Smooth muscle cell (in vitro differentiated cells): ENCODE measurements at regions not wholly inside any gene's neighbourhood (a gene's known extent, or its start where the extent isn't known, plus 50 kb on each side); places are given as distances from the start of the nearest gene placed in this dataset.

Experiments used
- DNase-seq: peaks from one replicate; lab custom pipeline; 2025; ENCODE audit not compliant: unreplicated experiment; lab: John Stamatoyannopoulos, UW
- H2AFZ ChIP-seq: fragments of 200-600 bp; sonication (generic); 2 replicates; pipeline ENCODE4 v1.6.0; 2016; ENCODE audit warnings: antibody characterized with exemption, low read depth, mild to moderate bottlenecking
- H3F3A ChIP-seq: fragments of 200-600 bp; sonication (generic); 2 replicates; pipeline ENCODE4 v1.6.0; 2017; ENCODE audit warnings: antibody characterized with exemption, low read depth
- H3K27ac ChIP-seq: fragments of 200-600 bp; sonication (generic); 2 replicates; pipeline ENCODE4 v1.5.1; 2016; ENCODE audit warnings: low read depth, mild to moderate bottlenecking
- H3K27me3 ChIP-seq: fragments of 200-600 bp; sonication (generic); 2 replicates; pipeline ENCODE4 v1.6.1; 2016; ENCODE audit warnings: low read depth, mild to moderate bottlenecking
- H3K36me3 ChIP-seq: fragments of 200-600 bp; sonication (generic); 2 replicates; pipeline ENCODE4 v1.5.1; 2016; ENCODE audit warnings: low read depth
- H3K4me1 ChIP-seq: fragments of 200-600 bp; sonication (generic); 2 replicates; pipeline ENCODE4 v1.5.1; 2016; ENCODE audit warnings: low read depth
- H3K4me2 ChIP-seq: fragments of 200-600 bp; sonication (generic); 2 replicates; pipeline ENCODE4 v1.6.0; 2016; ENCODE audit warnings: mild to moderate bottlenecking
- H3K4me3 ChIP-seq: fragments of 200-600 bp; sonication (generic); 2 replicates; pipeline ENCODE4 v1.5.1; 2016; ENCODE audit warnings: mild to moderate bottlenecking
- H3K79me2 ChIP-seq: fragments of 200-600 bp; sonication (generic); 2 replicates; pipeline ENCODE4 v1.6.0; 2016; ENCODE audit warnings: low read depth, mild to moderate bottlenecking
- H3K9ac ChIP-seq: fragments of 200-600 bp; sonication (generic); 2 replicates; pipeline ENCODE4 v1.6.0; 2016; ENCODE audit warnings: low read depth
- H3K9me3 ChIP-seq: fragments of 200-600 bp; sonication (generic); replicated peaks from 2 replicates; pipeline ENCODE4 v1.5.1; 2016; ENCODE audit warnings: low read depth
- H4K20me1 ChIP-seq: fragments of 200-600 bp; sonication (generic); 2 replicates; pipeline ENCODE4 v1.6.0; 2016; ENCODE audit warnings: low read depth
- CTCF ChIP-seq: fragments of 200-600 bp; sonication (generic); IDR thresholded peaks from 2 replicates; pipeline ENCODE4 v1.5.1; 2017; ENCODE audit warnings: borderline replicate concordance, mild to moderate bottlenecking, antibody characterized with exemption; ENCODE audit not compliant: insufficient read depth, poor library complexity, severe bottlenecking
- WGBS: methylation state at CpG from one replicate; pipeline ENCODE4 v1.1.7; 2016; ENCODE audit warnings: low lambda C conversion rate; 5-methylcytosine and 5-hydroxymethylcytosine counted together

GRCh38 chr18:68316636-68317035 is 398.3 kb downstream of the TMX3 start:
- H3K9me3 ChIP-seq = no peaks in the 10 kb centered on the region
- H2AFZ ChIP-seq = peak overlapping the region; percentile 55
- WGBS = 74% methylated on average over 3 of the region's 3 CpGs
- no peak overlapping the region for H3K9ac ChIP-seq
- no peaks in the 10 kb centered on the region for H3K27me3 ChIP-seq
- no peaks in the 10 kb centered on the region for H3K36me3 ChIP-seq
- H3K4me2 ChIP-seq = no peak overlapping the region
- no peak overlapping the region for H3K27ac ChIP-seq
- no peak for TF ChIP-seq CTCF
- no peak for DNase-seq
- no peaks in the 10 kb centered on the region for H4K20me1 ChIP-seq
- no peak overlapping the region for H3K4me3 ChIP-seq
- no peaks in the 10 kb centered on the region for H3K79me2 ChIP-seq
- no peaks in the 10 kb centered on the region for H3K4me1 ChIP-seq
- no peaks in the 10 kb centered on the region for H3F3A ChIP-seq

- 18% methylated on average over 4 of the region's 4 CpGs for WGBS
- no peak overlapping the region for H3K4me3 ChIP-seq
- no peaks in the 10 kb centered on the region for H3F3A ChIP-seq
- no peaks in the 10 kb centered on the region for H3K9me3 ChIP-seq
- no peaks in the 10 kb centered on the region for H3K36me3 ChIP-seq
- no peak overlapping the region for H3K27ac ChIP-seq
- H4K20me1 ChIP-seq = no peaks in the 10 kb centered on the region
- no peak for DNase-seq
- no peak overlapping the region for H3K9ac ChIP-seq
- H3K4me1 ChIP-seq = no peaks in the 10 kb centered on the region
- H2AFZ ChIP-seq = peak overlapping the region; percentile 22
- no peak for TF ChIP-seq CTCF
- H3K27me3 ChIP-seq = no peaks in the 10 kb centered on the region
- no peak overlapping the region for H3K4me2 ChIP-seq
- H3K79me2 ChIP-seq = no peaks in the 10 kb centered on the region
These were observed 400.5 kb downstream of the TMX3 start for GRCh38 chr18:68314403-68314802.

- Histone ChIP-seq H3K4me1 (no peaks in the 10 kb centered on the region), H3K36me3 (no peaks in the 10 kb centered on the region), H3K9me3 (no peaks in the 10 kb centered on the region), H3K4me2 (no peak overlapping the region), H4K20me1 (no peaks in the 10 kb centered on the region), H3F3A (no peaks in the 10 kb centered on the region), H3K27ac (no peak overlapping the region), H2AFZ (no peak overlapping the region), H3K4me3 (no peak overlapping the region), H3K9ac (no peak overlapping the region), H3K79me2 (no peaks in the 10 kb centered on the region), H3K27me3 (no peaks in the 10 kb centered on the region)
- 79% methylated on average over 3 of the region's 3 CpGs for WGBS
- DNase-seq = no peak
- TF ChIP-seq CTCF = no peak
These were observed 413.5 kb downstream of the TMX3 start for GRCh38 chr18:68301441-68301840.

- Histone ChIP-seq H4K20me1 (no peaks in the 10 kb centered on the region), H3K36me3 (no peaks in the 10 kb centered on the region), H3K27me3 (no peaks in the 10 kb centered on the region), H3K27ac (no peak overlapping the region), H3K4me3 (no peak overlapping the region), H3K9ac (no peak overlapping the region), H3F3A (no peaks in the 10 kb centered on the region), H3K79me2 (no peaks in the 10 kb centered on the region), H2AFZ (no peak overlapping the region), H3K4me1 (no peaks in the 10 kb centered on the region), H3K9me3 (no peaks in the 10 kb centered on the region), H3K4me2 (no peak overlapping the region)
- no peak for DNase-seq
- TF ChIP-seq CTCF = no peak
- 77% methylated on average over 3 of the region's 3 CpGs for WGBS
These were observed 415.0 kb downstream of the TMX3 start for GRCh38 chr18:68299906-68300305.
